ENCODE measurements at regions not wholly inside any gene's neighbourhood (a gene's known extent, or its start where the extent isn't known, plus 50 kb on each side); places are given as distances from the start of the nearest gene placed in this dataset.

GRCh38 chr1:79089946-79090345 is 83.4 kb upstream of the ADGRL4 start:
- TF ChIP-seq CTCF (IDR thresholded peaks at IDR 0.05) (no peak), POLR2A (IDR thresholded peaks at IDR 0.05) (no peak)

All from breast epithelium (tissue), 3 donors.